Ecto neural progenitor cell (in vitro differentiated cells): ENCODE measurements at regions not wholly inside any gene's neighbourhood (a gene's known extent, or its start where the extent isn't known, plus 50 kb on each side); places are given as distances from the start of the nearest gene placed in this dataset.
"Not testable (repeated sequence)": the region's sequence is repeated elsewhere in the genome, so short reads cannot be mapped to it uniquely, and the experiment has no call there.

Source experiments
- DNase-seq: peaks from one replicate; pipeline ENCODE4 v3.0.0-alpha.2; 2018; ENCODE audit warnings: low spot score

DNA sequence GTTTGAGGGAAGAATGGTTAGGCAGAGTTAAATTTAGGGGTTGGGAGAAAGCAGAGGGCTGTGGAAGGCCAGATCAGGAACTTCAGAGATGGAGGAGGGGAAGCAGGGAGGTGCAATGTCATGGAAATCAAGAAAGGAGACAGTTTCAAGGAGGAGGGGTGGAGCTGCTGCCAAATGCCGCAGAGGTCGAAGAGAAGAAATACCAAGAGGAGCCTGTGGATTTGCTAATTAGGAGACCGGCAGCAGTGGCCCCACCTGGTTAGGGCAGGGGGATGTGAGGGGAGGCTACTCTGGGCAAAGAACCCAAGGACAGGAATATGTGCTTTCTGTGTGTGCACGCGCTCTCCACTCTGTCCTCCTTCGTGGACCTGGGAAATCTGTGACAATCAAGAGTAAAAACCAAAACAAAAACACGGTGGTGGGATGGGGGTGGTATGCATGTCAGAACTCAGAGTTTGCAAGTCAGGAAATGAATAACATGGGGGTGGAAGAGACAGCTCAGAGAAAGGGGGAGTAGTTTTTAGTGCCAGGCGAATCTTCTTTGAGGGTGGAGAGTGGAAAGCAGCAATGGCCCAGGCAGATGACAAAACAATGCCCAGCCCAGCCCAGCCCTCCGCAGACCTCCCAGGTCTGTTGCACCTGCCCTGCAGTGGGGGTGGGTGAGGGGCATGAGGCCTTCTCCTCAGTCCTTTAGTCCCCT lies 102.9 kb upstream of the PAX2 start:
- DNase-seq = no peak

DNA sequence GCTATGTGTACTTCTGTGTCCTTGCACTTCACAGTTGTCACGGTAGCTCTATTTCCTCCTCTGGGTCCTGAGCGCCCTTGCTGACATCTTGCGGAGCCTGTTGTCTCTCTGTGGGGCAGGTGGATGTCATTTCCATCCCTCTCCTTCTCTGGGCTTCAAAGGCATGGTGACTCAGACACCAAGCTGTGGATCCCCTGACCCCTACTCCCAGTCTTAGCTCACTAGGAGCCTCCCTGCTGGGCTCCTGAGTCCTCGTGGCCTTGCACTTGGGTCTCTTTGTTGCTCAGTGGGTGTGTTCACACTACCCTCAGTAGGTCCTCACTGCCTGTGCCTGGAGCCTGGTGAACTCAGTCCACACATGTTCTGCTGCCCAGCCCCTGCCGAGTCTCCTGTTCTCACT lies 100.3 kb upstream of the PAX2 start:
- no peak for DNase-seq

DNA sequence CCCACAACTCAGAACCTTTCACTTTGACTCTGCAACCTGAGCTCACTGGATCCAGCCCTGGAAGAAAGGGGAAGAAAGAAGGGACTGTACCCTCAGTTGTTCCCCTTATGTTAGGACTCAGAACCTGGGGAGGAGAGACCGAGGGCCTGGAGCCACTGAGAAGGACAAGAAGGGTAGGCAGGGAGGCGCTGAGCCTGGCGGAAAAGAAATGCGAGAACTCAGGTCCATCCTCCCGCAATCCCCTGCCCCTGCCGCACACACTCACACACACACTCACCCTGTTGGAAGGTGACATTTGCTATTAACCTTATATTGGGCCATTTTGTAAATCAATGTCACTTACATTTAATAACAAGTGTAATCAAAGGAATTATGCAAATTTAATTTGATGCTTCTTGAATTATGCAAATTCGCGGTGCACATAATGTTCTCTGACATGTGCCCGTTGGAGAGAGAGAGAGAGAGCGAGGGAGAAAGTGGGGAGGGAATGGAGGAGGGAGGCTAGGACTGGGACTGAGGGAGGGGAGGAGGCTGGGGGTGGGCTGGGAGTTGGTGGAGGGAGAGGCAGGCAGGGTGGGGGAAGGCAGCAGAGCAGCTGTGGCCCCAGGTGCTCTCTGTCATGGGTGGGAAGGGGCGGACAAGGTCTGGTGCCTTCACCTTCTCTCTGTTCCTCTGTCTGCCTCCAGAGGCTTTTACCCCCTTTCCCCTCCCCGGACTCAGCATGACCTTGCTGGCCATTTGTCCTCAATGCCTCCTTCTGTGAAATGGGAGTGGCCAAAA lies 99.6 kb upstream of the PAX2 start:
- no peak for DNase-seq

DNA sequence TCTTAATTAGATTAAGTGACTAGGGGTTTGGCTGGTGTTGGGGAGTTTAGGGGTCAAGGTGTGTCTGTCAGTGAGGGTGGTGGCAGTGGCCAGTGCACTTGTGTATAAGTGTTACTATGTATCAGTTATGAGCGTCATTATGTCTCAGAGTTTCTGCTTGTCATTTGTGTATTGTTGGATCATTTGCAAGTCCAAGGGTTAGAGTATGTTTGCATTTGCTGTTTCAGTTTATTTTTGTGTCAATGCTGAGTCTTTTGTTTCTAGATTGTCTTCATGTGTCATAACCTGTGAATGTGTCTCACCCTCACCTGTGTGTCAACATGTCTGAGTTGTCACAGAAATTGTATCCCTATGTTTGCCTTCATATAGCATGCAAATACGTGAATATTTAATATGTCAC lies 97.5 kb upstream of the PAX2 start:
- no peak for DNase-seq

DNA sequence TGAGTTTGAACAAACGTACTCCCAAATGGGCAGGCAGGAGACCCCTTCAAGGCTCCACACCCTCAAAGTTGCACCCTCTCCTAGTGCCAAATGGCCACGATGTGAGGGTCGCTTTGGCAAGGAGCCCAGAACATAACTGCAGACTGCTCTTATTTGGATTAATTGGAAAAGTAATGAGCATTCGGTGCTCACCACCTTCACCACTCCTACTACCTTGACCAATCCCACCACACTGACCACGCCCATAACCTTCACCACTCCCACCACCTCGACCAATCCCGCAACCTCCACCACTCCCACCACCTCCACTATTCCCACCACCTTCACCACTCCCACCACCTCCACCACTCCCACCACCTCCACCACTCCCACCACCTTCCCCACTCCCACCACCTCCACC lies 94.7 kb upstream of the PAX2 start:
- DNase-seq = no peak

DNA sequence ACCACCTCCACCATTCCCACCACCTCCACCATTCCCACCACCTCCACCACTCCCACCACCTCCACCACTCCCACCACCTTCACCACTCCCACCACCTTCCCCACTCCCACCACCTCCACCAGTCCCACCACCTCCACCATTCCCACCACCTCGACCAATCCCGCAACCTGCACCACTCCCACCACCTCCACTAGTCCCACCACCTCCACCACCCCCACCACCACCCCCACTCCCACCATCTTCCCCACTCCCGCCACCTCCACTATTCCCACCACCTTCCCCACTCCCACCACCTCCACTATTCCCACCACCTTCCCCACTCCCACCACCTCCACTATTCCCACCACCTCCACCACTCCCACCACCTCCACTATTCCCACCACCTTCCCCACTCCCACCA lies 94.3 kb upstream of the PAX2 start:
- not testable (repeated sequence) for DNase-seq

DNA sequence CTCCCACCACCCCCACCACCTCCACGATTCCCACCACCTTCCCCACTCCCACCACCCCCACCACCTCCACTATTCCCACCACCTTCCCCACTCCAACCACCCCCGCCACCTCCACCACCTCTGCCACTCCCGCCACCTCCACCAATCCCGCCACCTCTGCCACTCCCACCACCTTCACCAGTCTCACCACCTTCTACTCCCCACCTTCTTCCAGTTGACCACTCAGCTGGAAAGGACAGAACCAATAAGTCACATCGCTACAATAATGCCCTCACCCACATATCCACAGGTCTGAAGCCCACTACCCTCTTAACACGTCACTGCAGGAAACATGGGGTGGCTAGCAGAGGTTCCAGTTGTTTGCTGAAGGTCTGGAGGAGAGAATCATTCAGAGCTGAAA lies 93.5 kb upstream of the PAX2 start:
- DNase-seq = no peak

DNA sequence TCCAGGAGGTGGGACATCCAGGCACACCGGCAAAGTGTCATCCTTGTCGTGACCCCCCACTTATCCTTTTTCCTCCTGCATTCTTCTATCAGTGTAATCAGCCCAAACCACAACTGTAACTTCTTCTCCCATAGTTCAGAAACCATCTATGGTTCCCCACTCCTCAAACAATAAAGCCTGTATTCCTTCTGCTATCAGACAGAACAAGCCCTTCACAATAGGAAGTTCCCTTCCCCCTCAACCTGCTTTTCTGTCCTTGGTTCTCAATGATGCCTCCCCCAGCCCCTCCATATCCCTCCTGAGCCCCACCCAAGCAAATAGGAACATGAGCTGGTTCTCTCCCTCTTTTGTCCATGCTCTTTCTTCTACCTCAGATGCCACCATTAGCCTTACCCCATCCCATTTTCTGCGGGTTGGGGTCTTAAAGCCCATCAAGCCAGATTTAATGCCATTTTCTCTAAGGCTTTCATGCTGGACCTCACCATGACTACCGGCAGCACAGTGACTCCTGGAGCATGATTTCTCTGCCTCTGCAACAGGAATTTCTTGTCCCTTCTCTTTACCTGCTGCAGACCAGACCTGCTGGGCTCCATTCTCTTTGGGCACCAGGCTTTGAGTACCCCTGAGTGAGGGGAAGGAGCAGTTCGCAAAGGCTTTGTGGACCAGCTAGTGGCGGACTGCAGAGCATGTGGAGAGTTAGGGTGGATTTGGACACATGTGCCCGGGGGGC lies 92.8 kb upstream of the PAX2 start:
- no peak for DNase-seq

DNA sequence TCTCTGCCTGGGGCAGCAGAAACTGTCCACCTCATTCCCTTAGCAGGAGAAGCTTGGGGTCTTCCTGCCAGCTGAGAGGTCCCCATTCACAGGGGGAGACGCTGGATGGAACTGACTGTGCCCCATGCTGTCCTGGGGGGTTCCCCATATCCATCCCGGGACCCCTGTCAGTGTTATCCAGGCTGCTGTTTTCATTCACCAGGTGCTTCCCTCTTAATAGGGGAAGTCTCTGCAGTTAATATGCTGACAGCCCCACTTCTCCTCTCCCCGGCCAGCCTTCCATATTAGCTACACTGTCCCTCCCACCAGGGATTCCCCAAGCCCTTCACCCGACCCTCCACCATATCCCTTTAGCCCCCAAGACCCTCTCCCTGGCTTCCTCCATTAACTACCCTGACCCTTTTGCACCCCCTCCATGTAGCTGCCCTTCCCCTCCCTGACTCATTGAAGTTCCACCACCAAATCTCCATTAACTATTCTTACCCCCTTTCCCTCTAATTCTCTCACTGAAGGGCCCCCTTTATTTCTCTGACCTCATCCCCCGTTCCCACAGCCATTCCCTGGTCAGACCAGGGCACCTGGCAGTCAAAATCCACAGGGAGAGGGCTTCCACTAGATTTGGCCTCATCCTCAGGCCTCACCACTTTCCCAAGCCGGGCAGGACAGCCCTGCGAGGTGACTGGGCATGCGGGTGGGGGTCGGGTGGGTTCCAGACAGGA lies 92.0 kb upstream of the PAX2 start:
- no peak for DNase-seq

DNA sequence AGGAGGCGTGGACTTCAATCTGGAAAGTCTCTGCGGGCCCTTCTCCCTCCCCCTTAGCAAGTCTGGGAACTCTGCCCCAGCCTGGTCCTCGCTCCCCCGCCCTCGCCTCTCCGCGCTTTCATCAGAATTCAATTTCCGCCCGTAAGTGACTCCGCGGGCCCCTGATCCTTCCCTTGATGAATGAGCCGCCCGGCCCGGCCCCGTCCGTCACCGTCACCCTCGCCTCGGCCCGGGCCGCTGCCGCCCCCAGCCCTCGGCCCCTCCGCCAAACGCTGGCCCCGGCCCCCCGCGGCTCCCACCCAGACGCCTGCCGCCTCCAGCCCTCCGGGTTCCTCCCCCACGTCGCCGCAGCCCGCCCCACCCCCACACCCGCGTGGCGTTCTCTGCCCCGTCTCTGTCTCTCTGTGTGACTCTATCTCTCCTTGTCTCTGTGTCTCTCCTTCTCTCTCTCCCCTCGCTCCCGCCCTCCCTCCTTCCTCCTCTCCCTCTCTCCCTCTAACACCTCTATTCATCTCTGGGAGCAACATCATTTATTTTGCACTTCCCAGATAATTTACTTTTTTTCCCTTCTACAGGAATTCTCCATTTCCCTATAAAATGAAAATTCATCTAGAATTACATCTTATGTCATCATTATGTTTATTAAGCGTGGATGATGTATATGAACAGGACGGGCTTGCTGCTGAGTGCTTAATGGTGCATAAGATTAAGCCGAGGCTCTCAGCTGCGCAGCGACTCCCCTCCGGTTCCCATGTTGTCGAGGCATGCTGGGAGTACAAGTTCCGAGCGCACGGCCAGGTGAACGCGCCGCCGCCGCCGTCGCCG lies 91.2 kb upstream of the PAX2 start:
- DNase-seq = peak; percentile 77

DNA sequence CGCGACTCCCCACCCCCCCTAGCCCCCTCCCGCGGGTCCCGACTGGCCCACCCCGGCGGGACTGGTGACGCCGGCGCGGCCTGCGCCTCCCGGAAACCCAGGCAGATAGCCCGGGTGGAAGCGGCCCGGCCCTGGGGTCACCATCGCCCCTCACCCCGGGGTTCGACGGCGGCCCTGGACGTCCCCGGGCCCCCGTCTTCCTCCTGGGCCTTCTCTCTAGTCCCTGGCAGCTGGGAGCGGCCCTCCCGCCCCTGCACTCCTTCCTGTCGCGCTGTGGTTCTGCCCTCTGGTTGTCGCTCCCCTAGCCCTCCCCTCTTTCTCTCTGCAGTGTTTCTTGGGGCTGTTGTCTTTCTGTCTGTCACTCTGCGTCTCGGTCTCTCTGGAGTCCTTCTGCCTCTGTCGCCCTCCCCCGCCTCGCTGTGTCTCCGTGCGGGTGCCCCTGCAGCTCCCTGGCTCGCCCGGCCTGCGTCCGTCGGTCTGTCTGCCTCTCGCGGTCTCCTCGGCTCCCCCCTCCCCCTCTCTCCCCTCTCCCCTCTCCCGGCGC lies 90.5 kb upstream of the PAX2 start:
- peak; percentile 73 for DNase-seq

DNA sequence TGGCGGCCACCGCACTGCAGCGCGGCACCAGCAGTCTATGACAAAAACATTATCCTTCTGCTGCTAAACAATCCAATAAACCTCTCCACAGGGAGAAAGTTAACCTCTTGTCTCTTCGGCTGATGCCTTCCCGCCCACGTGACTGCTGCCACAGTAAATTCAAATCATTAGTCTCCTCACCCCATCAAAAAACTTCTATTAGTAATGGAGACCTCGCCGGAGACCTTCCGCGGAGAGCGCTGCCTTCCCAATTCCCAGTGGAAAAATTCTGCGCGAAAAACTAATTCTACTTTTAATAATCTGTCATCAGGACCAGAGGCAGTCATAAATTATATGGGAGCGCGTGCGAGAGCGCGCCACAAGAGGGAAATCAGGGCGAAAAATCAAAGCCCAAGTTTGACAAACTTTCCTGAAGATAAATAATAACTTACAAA lies 90.0 kb upstream of the PAX2 start:
- no peak for DNase-seq

DNA sequence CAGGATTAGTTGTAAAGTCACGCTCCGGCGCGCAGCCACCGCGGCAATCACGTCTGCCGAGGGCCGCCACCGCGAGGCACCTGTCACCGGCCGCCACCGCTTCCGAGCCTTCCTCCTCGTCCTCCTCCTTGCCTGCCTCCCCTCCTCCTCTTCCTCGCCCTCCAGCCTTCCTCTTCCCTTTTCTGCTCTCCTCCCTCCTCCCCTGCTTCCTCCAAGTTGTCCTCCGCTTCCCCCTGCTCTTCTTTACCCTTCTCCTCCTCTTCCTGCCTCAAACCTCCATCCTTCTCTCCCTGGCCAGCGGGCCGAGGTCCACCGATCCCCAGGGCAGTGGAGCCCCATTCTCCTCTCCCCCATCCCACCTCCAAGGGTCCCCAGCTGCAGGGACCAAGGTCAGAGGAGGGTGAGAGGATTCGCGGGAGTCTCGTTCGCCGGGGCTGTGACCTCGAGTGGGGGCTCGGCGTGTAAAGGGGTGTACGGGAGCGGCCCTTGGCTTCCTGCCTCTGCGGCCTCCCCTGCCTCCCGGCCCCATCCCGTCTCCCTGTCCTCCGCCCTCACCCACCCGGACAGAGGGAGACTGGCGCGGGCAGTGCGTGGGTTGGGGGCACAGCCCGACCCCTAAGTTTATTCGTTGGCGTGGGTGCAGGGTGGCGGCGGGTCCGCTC lies 89.5 kb upstream of the PAX2 start:
- DNase-seq = no peak

DNA sequence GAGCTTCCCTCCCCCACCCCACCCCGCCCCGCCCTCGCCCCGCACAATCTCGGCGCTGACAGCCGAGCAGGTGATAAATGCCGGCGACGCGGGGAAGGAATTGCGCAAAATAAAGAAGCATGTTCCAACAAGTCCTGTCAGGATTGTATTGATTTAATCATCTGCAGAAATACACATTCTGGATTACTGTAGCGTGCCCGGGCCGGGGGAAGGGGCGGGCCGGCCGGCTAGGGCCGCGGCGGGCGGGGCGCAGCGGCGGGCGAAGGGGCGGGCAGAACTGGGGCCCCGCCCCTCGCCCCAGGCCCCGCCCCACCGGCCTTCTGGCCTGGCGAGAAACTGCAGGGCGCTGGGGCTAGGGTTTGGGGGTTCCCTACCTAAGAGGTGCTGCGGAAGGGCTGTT lies 88.9 kb upstream of the PAX2 start:
- peak; percentile 70 for DNase-seq

DNA sequence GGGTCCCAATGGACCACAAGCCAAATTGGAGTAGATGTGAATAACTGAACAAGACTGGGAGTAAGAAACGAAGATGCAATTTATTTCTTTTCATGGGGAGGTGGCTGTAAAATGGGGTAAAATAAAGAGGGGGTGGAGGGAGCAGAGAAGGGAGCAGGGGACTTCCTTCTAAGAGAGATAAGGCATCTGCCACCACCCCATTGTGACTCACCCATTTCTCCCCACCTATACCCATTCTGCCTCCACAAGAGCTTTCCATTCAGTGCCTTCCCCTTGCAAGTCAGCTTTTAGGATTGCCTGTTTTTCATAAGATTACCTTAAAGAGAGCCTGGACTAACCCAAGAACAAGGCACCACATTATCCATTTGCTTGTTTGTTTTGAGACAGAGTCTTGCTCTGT lies 87.1 kb upstream of the PAX2 start:
- no peak for DNase-seq

DNA sequence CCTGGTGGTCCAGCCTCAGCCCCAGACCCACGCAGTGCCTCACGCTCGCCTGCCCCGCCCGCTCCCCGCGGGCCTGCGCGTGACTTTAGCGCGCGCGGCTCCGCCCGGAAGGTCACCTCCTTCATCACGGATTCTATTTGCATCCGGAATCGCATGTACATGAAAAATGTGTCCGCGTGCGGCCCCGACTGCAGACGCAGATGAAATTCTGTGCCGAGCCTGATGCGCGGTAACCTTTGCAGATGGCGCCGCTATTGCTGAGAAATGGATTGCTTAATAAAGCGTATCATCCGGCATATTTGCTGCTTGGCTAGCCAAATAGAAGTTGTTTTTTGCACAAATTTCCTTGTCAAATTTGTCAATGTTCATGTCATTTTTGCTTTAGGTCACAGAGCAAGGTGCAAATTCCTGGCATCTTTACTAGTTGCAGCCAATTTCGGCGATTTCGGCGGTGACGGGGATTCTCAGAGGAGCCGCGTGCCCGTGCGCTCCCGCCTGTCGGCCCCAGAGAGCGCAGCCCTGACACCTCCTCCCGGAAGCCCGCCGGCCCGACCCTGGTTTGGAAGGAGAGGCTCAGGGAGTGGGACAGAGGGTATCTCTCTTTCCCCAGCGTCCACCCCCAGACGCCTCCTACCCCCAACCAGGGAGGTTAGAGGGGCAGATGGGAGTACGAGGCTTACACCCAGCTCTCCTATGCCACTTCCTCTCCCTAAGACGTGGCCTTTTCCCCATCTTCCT lies 85.9 kb upstream of the PAX2 start:
- DNase-seq = no peak

DNA sequence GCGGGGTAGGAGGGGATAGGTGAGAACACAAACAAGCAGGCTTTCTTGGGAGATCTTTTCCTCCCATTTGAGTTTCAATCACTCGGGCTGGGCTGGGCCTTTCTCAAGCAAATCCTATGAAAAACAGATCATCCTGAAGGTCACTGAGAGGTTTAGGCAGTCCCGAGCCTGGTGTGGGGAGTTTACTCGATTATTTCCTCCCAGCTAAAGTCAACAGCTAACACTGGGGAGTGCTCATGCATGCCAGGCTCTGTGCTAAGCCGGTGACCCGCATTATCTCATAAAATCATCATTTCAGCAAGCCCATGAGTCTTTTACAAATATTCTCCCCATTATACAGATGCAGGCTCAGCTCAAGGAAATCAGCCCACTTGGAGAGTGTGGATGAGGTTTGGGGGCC lies 85.0 kb upstream of the PAX2 start:
- DNase-seq = no peak

DNA sequence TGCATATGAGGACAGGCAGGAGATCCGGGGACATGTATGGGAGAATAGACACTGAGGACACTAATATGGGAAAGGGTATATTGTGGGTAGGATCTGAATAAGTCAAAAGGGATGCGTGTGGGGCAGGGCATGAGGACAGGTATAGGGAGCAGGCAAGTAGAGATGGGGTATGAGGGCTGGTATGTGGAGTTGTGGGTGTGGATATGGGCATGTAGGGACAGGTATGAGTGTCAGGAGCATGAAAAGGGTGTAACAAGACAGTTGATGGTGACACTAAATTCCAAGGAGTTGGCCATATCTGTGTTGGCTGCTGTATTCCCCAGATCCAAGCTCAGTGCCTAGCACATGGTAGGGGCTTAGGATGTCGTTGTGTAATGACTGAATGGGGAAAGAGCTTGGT lies 84.4 kb upstream of the PAX2 start:
- DNase-seq = no peak

DNA sequence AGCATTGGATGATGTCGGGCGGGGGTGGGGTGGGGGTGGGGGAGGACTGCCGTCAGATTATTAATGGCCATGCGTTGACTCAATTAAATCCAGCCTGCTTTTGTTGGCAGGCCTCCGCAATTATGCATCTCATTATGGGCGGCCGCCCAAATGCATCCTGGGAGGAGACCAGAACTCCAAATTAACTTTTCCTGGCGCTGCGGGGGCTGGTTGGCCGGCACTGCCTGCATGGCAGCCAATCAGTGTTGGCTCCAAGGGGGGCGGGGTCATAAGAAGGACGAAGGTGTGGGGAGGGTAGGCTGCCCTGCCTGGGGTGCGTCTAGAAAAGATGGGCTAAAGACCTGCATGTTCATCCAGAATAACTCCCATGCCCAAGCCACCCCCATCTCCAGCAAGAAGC lies 83.9 kb upstream of the PAX2 start:
- no peak for DNase-seq

DNA sequence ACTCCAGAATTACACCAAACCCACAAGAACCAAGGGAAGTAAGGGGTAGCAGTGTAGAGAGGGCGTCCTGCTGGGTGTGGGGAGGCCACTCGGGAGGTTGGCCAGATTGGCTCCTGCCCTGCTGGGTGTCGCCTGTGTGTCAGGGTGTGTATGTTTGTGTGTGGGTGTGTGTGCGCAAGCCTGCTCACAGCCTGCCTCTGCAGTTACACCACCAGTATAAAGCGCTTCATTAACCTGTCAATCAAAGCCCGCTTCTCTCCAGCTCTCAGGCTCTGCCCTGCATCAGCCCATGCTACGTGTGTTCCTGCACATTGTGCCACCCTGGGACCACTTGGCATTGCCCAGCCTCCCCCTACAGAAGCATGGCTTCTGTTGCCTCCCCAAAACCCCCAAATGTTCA lies 83.3 kb upstream of the PAX2 start:
- no peak for DNase-seq
